OCI-M2 (cell line): ENCODE measurements at regions not wholly inside any gene's neighbourhood (a gene's known extent, or its start where the extent isn't known, plus 50 kb on each side); places are given as distances from the start of the nearest gene placed in this dataset.

Experiments used
- DNase-seq: peaks from one replicate; lab custom pipeline; 2025; ENCODE audit not compliant: unreplicated experiment; lab: John Stamatoyannopoulos, UW

DNA sequence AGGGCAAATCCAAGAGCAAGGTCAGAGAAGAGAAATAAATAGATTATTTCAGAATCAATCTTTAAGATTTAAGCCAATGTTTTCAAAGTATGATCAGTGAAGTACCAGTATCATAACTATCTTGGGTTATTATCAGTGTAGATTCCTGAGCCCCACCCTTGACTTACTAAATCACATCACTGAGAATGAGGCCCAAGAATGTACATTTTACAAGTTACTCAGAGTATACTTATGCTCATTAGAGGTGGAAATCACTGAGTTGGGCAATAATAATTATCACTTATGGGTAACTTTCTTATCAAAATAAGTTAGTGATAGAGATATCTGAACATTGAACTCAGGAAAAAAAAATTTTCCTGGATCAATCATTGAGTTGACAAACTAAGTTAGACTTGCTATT lies 121.6 kb upstream of the NOCT start:
- DNase-seq: no peak

DNA sequence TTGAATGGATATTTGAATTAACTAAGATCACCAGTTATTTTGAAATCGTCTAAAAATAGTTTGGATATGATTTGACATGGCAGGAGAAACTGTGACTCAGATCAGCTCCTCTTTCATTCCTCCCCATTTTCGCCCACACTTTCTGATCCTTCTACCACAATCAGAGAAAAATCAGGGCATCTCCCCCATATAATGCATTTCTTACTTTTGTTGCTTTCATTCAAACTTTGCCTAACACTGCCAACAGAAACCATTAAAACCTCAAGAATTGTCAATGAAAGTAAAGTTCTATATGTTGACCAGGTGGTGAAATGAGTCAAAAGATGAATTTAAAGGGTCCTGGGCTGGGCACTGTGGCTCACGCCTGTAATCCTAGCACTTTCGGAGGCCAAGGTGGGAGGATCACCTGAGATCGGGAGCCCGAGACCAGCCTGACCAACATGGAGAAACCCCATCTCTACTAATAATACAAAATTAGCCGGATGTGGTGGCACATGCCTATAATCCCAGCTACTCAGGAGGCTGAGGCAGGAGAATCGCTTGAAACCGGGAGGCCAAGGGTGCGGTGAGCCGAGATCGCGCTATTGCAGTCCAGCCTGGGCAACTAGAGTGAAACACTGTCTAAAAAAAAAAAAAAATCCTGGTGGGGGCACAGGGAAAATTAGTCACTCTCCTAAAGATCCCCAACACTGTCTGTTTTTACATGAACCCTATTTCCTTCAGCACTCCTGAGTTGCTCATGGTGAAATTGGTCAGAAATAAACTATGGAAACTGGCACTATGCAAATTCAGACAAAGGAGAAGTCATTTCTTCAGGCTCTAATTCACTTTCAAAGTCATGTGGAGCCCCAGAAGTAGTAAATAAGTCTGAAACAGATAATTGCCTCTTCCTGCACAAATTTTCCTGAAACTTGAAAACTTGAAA lies 122.8 kb upstream of the NOCT start:
- DNase-seq: no peak

GRCh38 chr4:138891631-138892031 lies 124.0 kb upstream of the NOCT start:
- no peak for DNase-seq

GRCh38 chr4:138890891-138891570 lies 124.5 kb upstream of the NOCT start:
- DNase-seq: no peak

DNA sequence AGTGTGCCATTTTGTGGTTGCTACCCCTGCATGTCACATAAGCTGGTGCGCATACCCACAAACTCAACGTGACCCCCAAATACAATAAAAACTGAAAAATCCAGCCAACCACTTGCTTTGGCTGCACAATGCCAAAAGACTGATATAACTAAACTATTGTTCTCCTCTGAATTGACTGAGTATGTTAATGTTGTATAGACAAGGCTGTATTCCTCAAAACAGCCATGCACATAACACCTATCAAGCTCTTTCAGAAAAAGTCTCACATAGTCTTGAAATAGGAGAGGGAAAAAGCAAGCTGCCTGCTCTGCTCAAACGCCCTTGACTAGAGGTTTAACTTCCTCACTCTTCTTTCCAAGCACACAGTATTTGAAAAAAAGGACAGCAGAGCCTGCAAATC lies 126.4 kb upstream of the NOCT start:
- no peak for DNase-seq

- DNase-seq: no peak
Observed at GRCh38 chr4:138887741-138888140, 127.8 kb upstream of the NOCT start.

- DNase-seq: no peak
Observed at GRCh38 chr4:138887341-138887740, 128.2 kb upstream of the NOCT start.

DNA sequence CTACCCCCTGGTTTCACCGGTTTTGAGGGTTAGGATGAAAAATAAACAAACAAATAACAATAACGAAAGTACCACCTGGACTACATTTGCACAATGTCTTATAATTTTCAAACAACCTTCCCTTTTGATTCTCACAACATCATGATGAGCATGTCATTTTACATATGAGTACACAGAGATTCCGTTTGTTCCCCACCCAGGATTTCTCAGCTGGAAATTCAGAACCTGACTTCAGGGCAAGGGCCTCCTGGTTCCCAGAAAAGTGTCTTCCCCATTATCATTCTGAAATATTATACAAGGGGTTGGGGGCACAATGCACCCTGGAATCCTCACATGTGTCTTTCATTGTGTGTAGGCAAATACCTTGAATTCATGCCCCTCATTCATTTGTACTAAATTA lies 135.8 kb upstream of the NOCT start:
- DNase-seq: no peak

- DNase-seq: no peak
Observed at GRCh38 chr4:138875891-138876608, 139.5 kb upstream of the NOCT start.

DNA sequence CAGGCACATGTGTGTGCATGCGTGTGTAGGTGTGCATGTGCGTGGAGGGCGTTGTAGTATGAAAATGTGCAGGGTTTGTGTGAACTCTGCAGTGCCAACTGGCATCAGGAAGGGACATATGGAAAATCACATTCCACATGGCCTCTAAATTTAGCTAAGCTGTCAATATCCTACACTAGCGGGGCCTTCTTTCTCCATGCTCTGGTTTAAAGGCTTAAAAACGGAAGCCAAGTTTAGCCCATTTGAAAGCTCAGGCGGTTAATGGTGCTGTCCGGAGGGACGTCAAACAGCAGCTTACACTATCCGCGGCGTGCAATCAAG lies 144.1 kb upstream of the NOCT start:
- DNase-seq: no peak

GRCh38 chr4:138870737-138871554 lies 144.6 kb upstream of the NOCT start:
- DNase-seq: no peak

DNA sequence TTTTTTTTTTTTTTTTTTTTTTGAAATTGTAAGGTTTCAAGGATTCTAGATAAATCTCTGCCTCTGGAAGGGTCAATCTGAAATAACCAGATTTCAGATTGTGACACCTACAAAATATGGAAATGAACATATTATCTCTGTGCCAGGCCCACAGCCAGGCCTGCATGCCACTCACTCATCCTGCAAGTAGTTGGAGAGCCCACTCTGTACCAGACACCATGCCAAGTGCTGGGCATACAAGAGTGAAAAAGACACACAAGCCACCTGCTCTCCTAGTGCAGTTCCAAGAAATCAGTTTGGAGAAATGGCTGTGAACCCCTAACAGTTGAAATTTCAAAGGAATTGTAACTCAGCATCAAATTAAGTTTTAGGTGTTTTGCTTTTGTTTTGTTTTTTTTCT lies 145.9 kb upstream of the NOCT start:
- DNase-seq: no peak

DNA sequence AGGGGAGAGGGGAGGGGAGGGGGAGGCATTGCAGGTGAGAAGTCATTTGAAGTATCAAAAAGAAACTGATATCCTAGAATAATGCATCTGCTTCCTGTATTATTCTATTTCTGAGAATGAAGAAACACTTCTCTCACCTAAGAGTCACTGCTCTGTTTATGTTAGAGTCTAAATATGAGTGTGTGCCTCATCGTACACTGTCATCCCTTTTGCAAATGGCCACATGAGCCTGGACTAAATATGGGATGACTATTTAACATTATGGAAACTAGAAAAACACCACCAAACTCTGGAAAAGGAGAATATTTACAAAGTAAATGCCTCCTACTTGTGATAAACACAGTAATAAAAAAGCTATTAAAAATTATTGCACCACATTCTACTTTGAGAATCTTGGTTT lies 146.4 kb upstream of the NOCT start:
- DNase-seq: no peak

DNA sequence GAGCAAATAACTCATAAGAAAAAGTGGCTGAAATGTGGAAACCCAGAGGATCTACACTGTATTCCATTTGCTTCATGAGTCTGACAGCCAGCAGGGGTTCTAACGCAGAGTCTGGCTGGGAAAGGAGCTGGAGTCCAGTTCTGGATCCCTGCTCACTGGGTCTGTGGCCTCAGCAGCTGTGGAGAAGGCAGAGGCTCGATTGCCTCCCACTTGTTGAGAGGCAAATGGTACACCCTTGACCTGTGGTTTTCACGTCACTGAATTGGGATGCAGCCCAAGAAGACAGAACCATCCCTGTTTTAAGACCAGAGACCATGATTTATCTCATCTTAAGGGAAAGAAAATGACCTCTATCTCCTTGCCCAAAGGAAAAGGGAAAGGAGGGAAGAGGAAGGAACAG lies 147.0 kb upstream of the NOCT start:
- DNase-seq: no peak

- DNase-seq: no peak
Observed at GRCh38 chr4:138867404-138867803, 148.2 kb upstream of the NOCT start.

- DNase-seq: no peak
Observed at GRCh38 chr4:138866314-138866713, 149.3 kb upstream of the NOCT start.

DNA sequence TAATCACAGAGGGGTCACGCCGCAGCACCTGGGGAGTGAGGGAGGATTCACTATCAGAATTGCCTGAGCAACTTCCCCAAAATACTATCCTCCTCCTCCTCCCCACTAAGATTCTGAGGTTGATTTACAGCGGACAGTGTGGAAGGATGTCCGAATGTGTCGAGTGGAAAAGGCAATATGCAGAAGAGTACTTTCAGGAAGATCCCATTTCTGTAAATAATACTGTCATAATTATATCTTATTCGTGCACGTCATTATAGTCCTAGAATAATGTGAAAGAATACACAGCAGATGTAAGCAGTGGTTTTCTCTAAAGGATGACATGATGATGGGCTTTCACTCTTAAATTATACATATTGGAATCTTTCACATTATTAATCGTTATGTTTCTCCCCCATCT lies 149.8 kb upstream of the NOCT start:
- no peak for DNase-seq

- no peak for DNase-seq
Observed at GRCh38 chr4:138864961-138865720, 150.4 kb upstream of the NOCT start.

DNA sequence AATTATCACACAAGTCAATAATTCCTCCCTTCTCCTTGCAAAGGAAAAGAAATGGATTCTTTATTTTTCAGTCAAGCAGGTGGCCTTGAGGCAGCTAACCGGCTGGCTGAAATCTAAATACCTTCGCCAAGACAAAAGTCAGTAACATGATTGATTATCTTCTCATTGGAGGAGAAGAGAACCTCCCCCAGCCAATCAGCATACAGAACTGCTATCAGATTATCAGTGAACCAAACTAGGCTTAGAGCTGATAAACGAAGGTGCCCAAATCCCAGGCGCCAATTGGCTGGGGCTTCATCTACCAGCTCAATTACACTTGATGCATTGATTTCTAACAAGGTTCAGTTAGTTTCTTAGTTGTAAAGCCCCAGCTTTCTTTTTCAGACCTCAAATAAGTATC lies 152.4 kb upstream of the NOCT start:
- DNase-seq: no peak

DNA sequence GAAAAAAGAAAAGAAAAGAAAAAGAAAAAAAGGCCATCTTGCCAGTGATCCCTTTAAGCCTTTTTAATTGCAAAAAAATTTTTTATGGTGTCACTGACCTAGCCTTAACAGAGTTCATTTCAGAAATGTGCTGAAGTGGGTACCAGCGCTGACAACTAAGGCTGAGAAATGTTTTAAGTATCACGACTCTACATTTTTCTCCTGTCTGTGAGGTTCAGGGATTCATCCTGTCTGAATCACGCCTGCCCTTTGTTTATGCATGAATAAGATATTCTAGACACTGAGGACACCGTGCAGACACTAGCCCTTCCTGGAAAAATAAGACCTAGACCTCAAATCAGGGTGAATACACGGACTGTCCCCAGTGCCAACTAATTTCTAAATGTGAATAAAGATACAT lies 154.4 kb upstream of the NOCT start:
- no peak for DNase-seq
